GM18870 (cell line): ENCODE measurements at regions not wholly inside any gene's neighbourhood (a gene's known extent, or its start where the extent isn't known, plus 50 kb on each side); places are given as distances from the start of the nearest gene placed in this dataset.

ENCODE experiments used
- ATAC-seq: cut with Tn5 transposase; IDR thresholded peaks from one replicate; pipeline ENCODE4 v1.9.1; 2021; ENCODE audit warnings: moderate library complexity; ENCODE audit not compliant: unreplicated experiment

DNA sequence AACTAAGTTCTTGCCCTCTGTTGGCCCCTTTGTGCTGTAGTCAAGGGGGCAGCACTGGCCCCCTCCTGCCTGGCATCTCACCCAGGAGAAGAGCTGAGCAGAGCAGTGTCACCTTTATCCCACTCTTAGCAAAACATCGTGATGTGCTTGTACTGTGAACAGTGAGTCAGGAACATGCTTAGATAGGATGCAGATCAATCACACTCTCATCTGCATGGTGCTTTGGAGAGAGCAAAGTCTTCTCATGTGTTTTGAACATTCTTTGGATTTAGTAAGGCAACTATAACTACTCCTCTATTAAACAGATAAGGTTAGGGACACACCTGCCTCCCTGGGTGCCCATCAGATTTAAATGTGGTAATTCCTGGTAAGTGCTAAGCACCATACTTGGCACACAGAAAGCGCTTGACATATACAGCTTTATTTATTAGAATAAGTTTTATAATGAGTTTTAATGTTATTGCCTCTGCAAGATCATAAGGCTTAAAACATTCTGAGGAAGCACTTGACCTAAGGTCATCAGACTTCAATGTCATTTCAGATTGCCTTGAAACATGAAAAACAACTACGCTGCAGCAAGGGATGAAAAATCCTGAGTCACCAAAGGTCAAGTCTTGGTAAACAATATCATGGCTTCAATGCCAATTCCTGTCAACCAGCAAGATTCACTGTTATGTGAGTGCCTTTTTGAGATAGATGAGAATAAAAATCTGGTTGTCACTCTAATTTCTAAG lies 82.4 kb upstream of the IRS2 start:
- ATAC-seq: no peak

DNA sequence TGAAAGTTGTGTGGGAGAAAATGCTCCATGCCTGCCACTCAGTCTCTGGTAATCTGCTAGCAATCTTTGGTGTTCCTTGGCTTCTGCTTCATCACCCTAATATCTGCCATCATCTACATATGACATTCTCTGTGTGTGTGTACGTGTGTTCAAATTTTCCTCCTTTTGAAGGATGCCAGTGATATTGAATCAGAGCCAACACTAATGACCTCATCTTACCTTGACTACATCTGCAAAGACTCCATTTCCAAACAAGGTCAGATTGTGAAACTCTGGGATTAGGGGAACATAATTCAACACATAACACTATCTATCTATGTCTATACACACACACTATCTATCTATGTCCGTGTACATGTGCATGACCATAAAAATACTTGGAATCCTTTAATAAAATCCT lies 81.4 kb upstream of the IRS2 start:
- no peak for ATAC-seq

DNA sequence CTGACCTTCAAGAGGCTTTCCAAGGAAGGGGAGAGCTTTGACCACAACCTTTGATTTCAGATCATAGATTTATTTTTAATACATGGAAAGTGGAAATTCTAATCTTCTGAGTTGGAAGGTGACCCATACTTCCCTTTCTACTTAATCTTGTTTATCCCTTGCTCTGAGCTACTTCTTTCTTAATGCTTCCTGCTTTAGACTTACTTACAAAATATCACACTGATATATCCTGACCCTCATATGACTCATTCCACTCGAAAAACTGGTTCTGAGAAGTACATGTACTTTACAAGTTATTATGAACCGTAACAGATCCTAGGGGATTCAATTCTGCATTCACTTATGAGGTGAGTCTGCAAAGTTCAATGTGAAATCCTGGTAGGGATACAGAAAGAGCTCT lies 76.2 kb upstream of the IRS2 start:
- no peak for ATAC-seq

GRCh38 chr13:109859898-109860297 lies 73.5 kb upstream of the IRS2 start:
- no peak for ATAC-seq

DNA sequence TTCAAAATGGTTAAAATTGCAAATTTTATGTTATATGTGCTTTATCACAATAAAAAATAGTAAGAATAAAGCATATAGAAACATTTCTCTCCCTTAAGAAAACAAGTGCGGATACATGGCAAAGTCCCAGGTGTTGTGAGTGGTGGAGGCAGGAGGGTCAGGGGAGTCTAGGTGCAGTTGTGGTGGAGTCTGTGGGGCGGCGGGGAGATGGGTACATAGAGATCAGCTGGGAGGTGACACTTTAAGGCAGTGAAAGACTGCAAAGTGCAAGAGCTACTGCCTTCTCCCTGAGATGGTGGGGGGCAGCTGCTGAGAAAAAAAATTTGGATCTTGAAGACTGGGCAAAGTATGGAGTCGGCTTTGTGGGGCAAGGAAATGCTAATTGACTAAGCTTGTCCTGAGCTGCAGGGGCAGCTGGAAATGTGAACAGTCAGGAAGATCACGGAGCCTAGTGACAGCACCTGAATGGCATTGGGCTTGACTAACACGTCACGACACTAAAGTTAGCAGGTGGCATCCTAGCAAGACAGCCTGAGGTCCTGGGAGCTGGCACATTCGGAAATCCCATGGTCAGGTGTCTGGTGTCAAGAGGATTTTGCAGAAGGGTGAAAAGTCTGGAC lies 72.9 kb upstream of the IRS2 start:
- no peak for ATAC-seq

GRCh38 chr13:109858319-109858718 lies 71.9 kb upstream of the IRS2 start:
- ATAC-seq: no peak

GRCh38 chr13:109857803-109858202 lies 71.4 kb upstream of the IRS2 start:
- ATAC-seq: no peak

GRCh38 chr13:109857325-109857724 lies 70.9 kb upstream of the IRS2 start:
- ATAC-seq: no peak

GRCh38 chr13:109856350-109856749 lies 70.0 kb upstream of the IRS2 start:
- no peak for ATAC-seq

DNA sequence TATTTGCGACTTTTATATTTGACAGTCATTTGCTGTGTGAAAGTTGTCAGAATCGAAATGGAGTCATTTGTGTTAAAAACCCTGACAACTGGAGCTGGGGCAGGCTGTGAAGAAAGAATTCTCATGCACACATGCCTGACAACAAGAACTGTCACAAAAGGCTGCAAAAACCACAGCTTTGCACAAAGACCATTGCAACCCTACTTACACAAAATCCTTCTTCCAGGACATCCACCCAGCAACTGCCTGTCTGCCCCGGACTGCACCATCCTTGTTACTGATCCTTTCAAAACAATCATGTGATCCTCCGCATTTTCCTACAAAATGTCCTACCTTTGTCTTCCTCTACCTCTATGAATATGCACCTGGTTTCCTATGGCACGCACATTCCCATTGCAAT lies 66.8 kb upstream of the IRS2 start:
- ATAC-seq: no peak

DNA sequence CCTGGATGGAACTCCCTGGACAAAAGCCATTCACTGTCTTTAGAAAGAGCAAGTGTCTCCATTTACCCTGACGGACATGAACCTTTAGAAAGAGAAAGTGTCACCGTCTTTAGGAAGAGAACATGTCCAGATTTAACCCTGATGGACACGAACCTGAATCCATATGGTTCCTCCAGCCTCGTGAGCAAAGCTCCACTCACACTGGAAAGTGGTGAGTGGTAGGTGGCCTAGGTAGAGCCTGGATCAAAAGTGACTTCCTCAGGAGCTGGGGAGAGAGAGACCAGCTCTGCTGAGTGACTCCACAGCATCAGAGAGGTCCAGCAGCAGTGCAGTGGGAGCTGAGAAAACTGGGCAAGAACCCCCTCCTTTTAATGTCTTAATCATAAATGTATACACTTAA lies 59.8 kb upstream of the IRS2 start:
- ATAC-seq: no peak

DNA sequence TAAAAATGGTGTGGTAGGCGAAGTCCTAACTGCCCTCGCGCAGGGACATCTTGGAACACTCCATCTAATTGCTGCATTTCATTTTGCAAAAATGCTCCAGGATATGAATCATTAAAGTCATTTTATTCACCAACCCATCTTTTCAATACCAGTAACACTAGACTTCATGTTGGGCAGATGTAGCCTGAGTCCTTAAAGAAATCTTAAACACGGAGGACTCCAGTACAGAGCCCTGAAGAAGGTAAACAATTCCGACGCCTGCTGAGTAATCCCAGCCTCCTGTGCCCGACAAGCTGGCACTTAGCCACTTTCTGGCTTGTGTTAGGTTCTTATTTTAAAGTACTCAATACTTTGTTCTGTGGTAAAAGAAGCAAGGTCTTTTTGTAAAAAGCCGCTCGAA lies 58.0 kb upstream of the IRS2 start:
- no peak for ATAC-seq

DNA sequence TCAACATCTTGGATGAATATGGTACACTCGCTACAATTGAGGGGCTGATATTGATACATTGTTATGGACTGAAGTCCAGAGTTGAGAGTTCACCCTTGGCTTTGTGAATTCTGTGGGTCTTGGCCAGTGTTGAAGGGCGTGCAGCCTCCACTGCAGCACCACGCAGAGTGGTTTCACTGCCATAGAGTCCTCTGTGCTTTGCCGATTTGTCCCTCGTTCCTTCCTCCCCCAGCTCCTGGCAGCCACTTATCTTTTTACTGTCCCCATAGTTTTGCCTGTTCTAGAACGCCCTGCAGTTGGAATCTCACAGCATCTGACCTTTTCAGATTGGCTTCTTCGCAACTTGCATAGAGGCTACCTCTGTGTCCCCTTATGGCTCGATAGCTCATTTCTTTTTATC lies 57.3 kb upstream of the IRS2 start:
- ATAC-seq: no peak

- ATAC-seq: no peak
Observed at GRCh38 chr13:109842212-109842920, 56.0 kb upstream of the IRS2 start.

- no peak for ATAC-seq
Observed at GRCh38 chr13:109840893-109841287, 54.5 kb upstream of the IRS2 start.

GRCh38 chr13:109840201-109840892 lies 54.0 kb upstream of the IRS2 start:
- peak; percentile 36 for ATAC-seq

DNA sequence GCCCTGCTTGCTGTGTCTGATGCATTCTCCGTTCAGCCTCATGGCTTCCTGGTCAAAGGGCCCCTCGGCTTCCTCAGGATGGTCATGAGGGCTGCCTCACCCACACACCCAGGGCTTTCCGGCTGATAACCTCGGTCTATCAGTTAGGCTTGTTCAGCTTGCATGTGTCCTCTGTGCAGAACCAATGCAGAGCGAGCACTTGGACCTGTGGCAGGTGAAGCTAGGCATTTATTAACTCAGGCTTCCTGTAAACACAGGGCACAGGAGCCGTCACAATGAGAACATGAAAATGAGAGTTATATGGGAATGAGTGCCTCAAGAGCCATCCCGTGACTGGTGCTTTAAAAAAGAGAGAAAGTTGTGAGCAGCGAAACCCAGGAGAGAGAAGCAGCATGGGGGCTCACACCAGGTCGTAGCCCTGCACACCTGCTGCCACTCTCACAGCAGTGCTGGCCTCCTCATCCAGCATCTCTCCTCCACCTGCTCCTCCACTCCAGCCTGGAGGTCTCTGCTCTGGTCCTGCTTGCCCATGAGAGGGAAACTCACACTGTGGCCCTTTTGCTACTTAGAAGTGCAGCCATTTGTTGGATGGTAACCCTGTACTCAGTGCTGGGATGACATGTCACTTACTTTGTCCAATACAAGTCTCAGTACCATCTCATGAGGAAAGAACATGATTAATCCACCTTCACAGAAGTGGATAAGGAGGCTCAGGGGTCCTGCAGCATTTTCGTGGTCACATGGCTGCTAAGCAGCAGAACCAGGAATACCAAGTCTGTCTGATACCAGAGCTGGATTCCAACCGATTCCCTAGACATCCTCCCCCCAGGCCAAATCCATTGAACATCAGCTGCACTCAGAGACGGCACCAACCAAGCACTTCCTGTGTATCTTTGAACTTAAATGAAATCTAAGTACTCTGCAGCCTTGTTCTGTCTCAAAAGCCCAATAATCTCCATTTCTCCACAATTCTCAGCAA lies 50.5 kb upstream of the IRS2 start:
- peak; percentile 90 for ATAC-seq
